HEK293 (cell line): ENCODE measurements at regions not wholly inside any gene's neighbourhood (a gene's known extent, or its start where the extent isn't known, plus 50 kb on each side); places are given as distances from the start of the nearest gene placed in this dataset.

Experiments used
- CTCF ChIA-PET: fragments of 350-600 bp; formaldehyde crosslinking; extraction: SDS; loops from one replicate; lab custom pipeline; 2021; ENCODE audit warnings: antibody characterized with exemption; lab: Yijun Ruan, JAX
- POLR2A ChIA-PET: fragments of 300-600 bp; formaldehyde crosslinking; extraction: SDS; loops from one replicate; lab custom pipeline; 2020; ENCODE audit warnings: antibody characterized with exemption, inconsistent platforms; lab: Yijun Ruan, JAX
- H3K27ac ChIP-seq: fragments of 200-500 bp; sonication (Bioruptor generic); 2 replicates; pipeline ENCODE4 v1.5.1; 2014; ENCODE audit warnings: low read depth, low read length, control low read depth, inconsistent platforms; ENCODE audit errors: extremely low read depth
- H3K36me3 ChIP-seq, 2 experiments: fragments of 200-500 bp in 1 of 2; sonication (Bioruptor generic) in 1 of 2; 1 replicate in 1 of 2; 2 replicates in 1 of 2; pipeline ENCODE4 v1.5.1; 2014 to 2017; ENCODE audit warnings: inconsistent platforms in 2 of 2, low read length in 2 of 2; ENCODE audit not compliant: control insufficient read depth in 2 of 2, insufficient read depth in 1 of 2
- H3K4me1 ChIP-seq: fragments of 200-500 bp; sonication (Bioruptor generic); 2 replicates; pipeline ENCODE4 v1.5.1; 2014; ENCODE audit warnings: mild to moderate bottlenecking, low read length, inconsistent platforms; ENCODE audit not compliant: control insufficient read depth, insufficient read depth
- H3K4me3 ChIP-seq: 2 replicates; pipeline ENCODE4 v1.5.1; 2011; ENCODE audit warnings: low read depth, mild to moderate bottlenecking, control low read depth, low read length, moderate library complexity
- H3K9me3 ChIP-seq: fragments of 200-500 bp; sonication (Bioruptor generic); 2 replicates; pipeline ENCODE4 v1.5.1; 2014; ENCODE audit warnings: low read depth, low read length, inconsistent platforms; ENCODE audit not compliant: control insufficient read depth, insufficient read depth
- SCRT1 ChIP-seq: fragments of 450-650 bp; formaldehyde crosslinking; IDR thresholded peaks from 2 replicates; pipeline ENCODE4 v1.5.1; 2016; ENCODE audit warnings: missing biosample characterization, missing genetic modification characterization, borderline replicate concordance
- SP2 ChIP-seq: fragments of 450-650 bp; formaldehyde crosslinking; IDR thresholded peaks from 2 replicates; pipeline ENCODE4 v1.5.1; 2016; ENCODE audit warnings: missing biosample characterization, missing genetic modification characterization
- WT1 ChIP-seq: fragments of 450-650 bp; formaldehyde crosslinking; IDR thresholded peaks from 2 replicates; pipeline ENCODE4 v1.5.1; 2016; ENCODE audit warnings: missing biosample characterization, missing genetic modification characterization
- ZBTB48 ChIP-seq: fragments of 450-650 bp; formaldehyde crosslinking; IDR thresholded peaks from 2 replicates; pipeline ENCODE4 v1.5.1; 2016; ENCODE audit warnings: missing biosample characterization, missing genetic modification characterization
- ZBTB49 ChIP-seq: fragments of 450-650 bp; formaldehyde crosslinking; IDR thresholded peaks from 2 replicates; pipeline ENCODE4 v1.5.1; 2016; ENCODE audit warnings: missing biosample characterization, missing genetic modification characterization, low read depth
- ZFP41 ChIP-seq: fragments of 450-650 bp; formaldehyde crosslinking; IDR thresholded peaks from 2 replicates; pipeline ENCODE4 v1.5.1; 2016; ENCODE audit warnings: missing biosample characterization, missing genetic modification characterization, borderline replicate concordance
- ZNF155 ChIP-seq: fragments of 450-650 bp; formaldehyde crosslinking; IDR thresholded peaks from 2 replicates; pipeline ENCODE4 v1.5.1; 2016; ENCODE audit warnings: missing biosample characterization, missing genetic modification characterization
- ZNF221 ChIP-seq: fragments of 450-650 bp; formaldehyde crosslinking; IDR thresholded peaks from 2 replicates; pipeline ENCODE4 v1.5.1; 2017; ENCODE audit warnings: missing biosample characterization, missing genetic modification characterization, borderline replicate concordance
- ZNF366 ChIP-seq: fragments of 450-650 bp; formaldehyde crosslinking; conservative IDR thresholded peaks from 2 replicates; pipeline ENCODE4 v1.5.1; 2016; ENCODE audit warnings: missing biosample characterization, missing genetic modification characterization
- ZNF549 ChIP-seq: fragments of 450-650 bp; IDR thresholded peaks from 2 replicates; pipeline ENCODE4 v1.5.1; 2018; ENCODE audit warnings: missing biosample characterization, missing genetic modification characterization, mild to moderate bottlenecking, inconsistent platforms, moderate library complexity
- ZNF624 ChIP-seq: fragments of 450-650 bp; formaldehyde crosslinking; IDR thresholded peaks from 2 replicates; pipeline ENCODE4 v1.5.1; 2017; ENCODE audit warnings: missing biosample characterization, missing genetic modification characterization
- ZNF664 ChIP-seq: fragments of 450-650 bp; formaldehyde crosslinking; IDR thresholded peaks from 2 replicates; pipeline ENCODE4 v1.5.1; 2016; ENCODE audit warnings: missing biosample characterization, missing genetic modification characterization
- ZNF747 ChIP-seq: fragments of 450-650 bp; formaldehyde crosslinking; IDR thresholded peaks from 2 replicates; pipeline ENCODE4 v1.5.1; 2016; ENCODE audit warnings: missing biosample characterization, missing genetic modification characterization
- ZNF785 ChIP-seq: fragments of 450-650 bp; formaldehyde crosslinking; IDR thresholded peaks from 2 replicates; pipeline ENCODE4 v1.5.1; 2016; ENCODE audit warnings: missing biosample characterization, missing genetic modification characterization
- ZSCAN23 ChIP-seq: fragments of 450-650 bp; formaldehyde crosslinking; IDR thresholded peaks from 2 replicates; pipeline ENCODE4 v1.5.1; 2016; ENCODE audit warnings: missing biosample characterization, missing genetic modification characterization
- ZSCAN30 ChIP-seq: fragments of 450-650 bp; IDR thresholded peaks from 2 replicates; pipeline ENCODE4 v1.5.1; 2018; ENCODE audit warnings: missing biosample characterization, mild to moderate bottlenecking, missing genetic modification characterization, moderate library complexity
- TF ChIP-seq, protein P1 (sequence below): fragments of 450-650 bp; formaldehyde crosslinking; IDR thresholded peaks from 2 replicates; pipeline ENCODE4 v1.5.1; 2016; ENCODE audit warnings: missing biosample characterization, missing genetic modification characterization
- TF ChIP-seq, protein P2 (sequence below): fragments of 450-650 bp; formaldehyde crosslinking; IDR thresholded peaks from 2 replicates; pipeline ENCODE4 v1.5.1; 2017; ENCODE audit warnings: missing biosample characterization, missing genetic modification characterization
- TF ChIP-seq, protein P3 (sequence below): fragments of 450-650 bp; formaldehyde crosslinking; IDR thresholded peaks from 2 replicates; pipeline ENCODE4 v1.5.1; 2017; ENCODE audit warnings: missing biosample characterization, missing genetic modification characterization
- TF ChIP-seq, protein P4 (sequence below): fragments of 450-650 bp; formaldehyde crosslinking; IDR thresholded peaks from 2 replicates; pipeline ENCODE4 v1.5.1; 2016; ENCODE audit warnings: missing biosample characterization, missing genetic modification characterization

DNA sequence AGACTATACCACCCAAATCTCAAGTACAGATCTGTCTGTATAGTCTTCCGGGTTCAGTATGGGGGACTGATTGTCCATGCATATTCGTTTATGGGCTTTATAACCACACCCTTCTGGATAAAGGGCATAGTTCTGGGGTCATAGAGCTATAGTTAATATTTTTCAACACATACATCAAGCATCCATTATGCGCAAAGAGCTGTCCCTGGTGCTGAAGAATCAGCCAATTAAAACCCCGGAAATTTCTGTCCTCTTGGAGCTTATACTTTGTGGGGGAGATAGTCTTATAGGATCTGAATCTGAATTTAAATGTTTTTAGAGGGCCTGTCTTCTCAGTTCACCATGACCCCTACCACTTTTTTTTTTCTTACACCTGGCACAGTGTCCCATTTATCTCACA is 256.7 kb downstream of the SUDS3 start:
- no peaks in the 10 kb centered on the region for H3K9me3 ChIP-seq
- no peak overlapping the region for H3K4me3 ChIP-seq
- ChIA-PET CTCF (interaction anchor here (1.1 kb wide), 1 partner anchor 197 kb away, joined by 4 read pairs; no protein-coding TSS in a partner anchor), POLR2A (no interaction called here)
- no peaks in the 10 kb centered on the region for H3K4me1 ChIP-seq
- no peak overlapping the region for H3K27ac ChIP-seq
- TF ChIP-seq, protein P1, sequence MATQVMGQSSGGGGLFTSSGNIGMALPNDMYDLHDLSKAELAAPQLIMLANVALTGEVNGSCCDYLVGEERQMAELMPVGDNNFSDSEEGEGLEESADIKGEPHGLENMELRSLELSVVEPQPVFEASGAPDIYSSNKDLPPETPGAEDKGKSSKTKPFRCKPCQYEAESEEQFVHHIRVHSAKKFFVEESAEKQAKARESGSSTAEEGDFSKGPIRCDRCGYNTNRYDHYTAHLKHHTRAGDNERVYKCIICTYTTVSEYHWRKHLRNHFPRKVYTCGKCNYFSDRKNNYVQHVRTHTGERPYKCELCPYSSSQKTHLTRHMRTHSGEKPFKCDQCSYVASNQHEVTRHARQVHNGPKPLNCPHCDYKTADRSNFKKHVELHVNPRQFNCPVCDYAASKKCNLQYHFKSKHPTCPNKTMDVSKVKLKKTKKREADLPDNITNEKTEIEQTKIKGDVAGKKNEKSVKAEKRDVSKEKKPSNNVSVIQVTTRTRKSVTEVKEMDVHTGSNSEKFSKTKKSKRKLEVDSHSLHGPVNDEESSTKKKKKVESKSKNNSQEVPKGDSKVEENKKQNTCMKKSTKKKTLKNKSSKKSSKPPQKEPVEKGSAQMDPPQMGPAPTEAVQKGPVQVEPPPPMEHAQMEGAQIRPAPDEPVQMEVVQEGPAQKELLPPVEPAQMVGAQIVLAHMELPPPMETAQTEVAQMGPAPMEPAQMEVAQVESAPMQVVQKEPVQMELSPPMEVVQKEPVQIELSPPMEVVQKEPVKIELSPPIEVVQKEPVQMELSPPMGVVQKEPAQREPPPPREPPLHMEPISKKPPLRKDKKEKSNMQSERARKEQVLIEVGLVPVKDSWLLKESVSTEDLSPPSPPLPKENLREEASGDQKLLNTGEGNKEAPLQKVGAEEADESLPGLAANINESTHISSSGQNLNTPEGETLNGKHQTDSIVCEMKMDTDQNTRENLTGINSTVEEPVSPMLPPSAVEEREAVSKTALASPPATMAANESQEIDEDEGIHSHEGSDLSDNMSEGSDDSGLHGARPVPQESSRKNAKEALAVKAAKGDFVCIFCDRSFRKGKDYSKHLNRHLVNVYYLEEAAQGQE (tag by site-specific recombination): peak; percentile 86
- TF ChIP-seq ZNF366: no peak
- H3K36me3 ChIP-seq: no peaks in the 10 kb centered on the region

GRCh38 chr12:118635276-118635675 is 258.9 kb downstream of the SUDS3 start:
- H3K4me1 ChIP-seq: no peaks in the 10 kb centered on the region
- no peaks in the 10 kb centered on the region for H3K9me3 ChIP-seq
- H3K36me3 ChIP-seq: no peaks in the 10 kb centered on the region
- ChIA-PET POLR2A (no interaction called here), CTCF (no interaction called here)
- H3K4me3 ChIP-seq: no peak overlapping the region
- no peak overlapping the region for H3K27ac ChIP-seq
- TF ChIP-seq ZSCAN23 (no peak), SP2 (tag by site-specific recombination) (no peak), ZSCAN30 (tag by site-specific recombination) (no peak), ZNF155 (tag by site-specific recombination) (no peak), ZNF747 (no peak), SCRT1 (tag by site-specific recombination) (no peak), ZNF221 (tag by site-specific recombination) (no peak), ZNF549 (tag by site-specific recombination) (no peak), WT1 (tag by site-specific recombination) (no peak)
- TF ChIP-seq, protein P2, sequence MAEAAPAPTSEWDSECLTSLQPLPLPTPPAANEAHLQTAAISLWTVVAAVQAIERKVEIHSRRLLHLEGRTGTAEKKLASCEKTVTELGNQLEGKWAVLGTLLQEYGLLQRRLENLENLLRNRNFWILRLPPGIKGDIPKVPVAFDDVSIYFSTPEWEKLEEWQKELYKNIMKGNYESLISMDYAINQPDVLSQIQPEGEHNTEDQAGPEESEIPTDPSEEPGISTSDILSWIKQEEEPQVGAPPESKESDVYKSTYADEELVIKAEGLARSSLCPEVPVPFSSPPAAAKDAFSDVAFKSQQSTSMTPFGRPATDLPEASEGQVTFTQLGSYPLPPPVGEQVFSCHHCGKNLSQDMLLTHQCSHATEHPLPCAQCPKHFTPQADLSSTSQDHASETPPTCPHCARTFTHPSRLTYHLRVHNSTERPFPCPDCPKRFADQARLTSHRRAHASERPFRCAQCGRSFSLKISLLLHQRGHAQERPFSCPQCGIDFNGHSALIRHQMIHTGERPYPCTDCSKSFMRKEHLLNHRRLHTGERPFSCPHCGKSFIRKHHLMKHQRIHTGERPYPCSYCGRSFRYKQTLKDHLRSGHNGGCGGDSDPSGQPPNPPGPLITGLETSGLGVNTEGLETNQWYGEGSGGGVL: no peak
- TF ChIP-seq, all 188 proteins: peak for 0

DNA sequence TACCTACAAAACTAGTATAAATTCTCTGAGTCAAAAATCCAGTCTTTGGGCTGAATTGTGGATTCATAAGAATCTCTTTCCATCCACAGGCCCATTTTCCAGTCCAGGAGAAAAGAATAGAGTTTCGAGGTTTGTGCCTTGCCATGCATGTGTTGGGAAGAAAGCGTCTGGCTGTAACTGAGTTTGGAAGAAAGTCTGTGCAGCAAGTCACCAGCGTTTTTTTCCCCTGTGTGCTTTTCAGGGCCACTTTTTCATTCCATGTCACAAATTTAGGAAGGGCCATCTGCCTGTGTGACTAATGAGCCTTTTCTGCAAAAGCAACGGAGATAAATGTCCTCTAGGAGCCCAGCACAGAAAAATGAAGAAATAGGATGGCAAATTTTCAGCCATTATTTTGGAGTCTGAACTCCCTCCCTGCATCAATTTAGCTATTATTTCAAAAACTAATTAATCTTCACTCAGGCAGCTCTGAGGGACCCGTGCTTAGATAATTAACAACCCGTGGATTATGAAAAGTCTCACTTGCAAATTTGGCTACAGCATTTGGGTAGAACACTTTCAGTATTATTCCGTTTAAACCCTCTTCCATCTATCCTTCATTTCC is 261.5 kb downstream of the SUDS3 start:
- Histone ChIP-seq H3K27ac (no peak overlapping the region), H3K4me1 (no peaks in the 10 kb centered on the region), H3K9me3 (no peaks in the 10 kb centered on the region), H3K4me3 (no peak overlapping the region), H3K36me3 (no peaks in the 10 kb centered on the region)
- ChIA-PET POLR2A (no interaction called here), CTCF (no interaction called here)
- TF ChIP-seq, protein P3, sequence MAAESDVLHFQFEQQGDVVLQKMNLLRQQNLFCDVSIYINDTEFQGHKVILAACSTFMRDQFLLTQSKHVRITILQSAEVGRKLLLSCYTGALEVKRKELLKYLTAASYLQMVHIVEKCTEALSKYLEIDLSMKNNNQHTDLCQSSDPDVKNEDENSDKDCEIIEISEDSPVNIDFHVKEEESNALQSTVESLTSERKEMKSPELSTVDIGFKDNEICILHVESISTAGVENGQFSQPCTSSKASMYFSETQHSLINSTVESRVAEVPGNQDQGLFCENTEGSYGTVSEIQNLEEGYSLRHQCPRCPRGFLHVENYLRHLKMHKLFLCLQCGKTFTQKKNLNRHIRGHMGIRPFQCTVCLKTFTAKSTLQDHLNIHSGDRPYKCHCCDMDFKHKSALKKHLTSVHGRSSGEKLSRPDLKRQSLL (tag by site-specific recombination): no peak
- TF ChIP-seq ZBTB49 (tag by site-specific recombination): no peak
- no peak for TF ChIP-seq ZNF785 (tag by site-specific recombination)
- TF ChIP-seq ZNF624 (tag by site-specific recombination): no peak
- no peak for TF ChIP-seq ZBTB48
- no peak for TF ChIP-seq ZNF664
- TF ChIP-seq ZFP41 (tag by site-specific recombination): no peak
- TF ChIP-seq, protein P4, sequence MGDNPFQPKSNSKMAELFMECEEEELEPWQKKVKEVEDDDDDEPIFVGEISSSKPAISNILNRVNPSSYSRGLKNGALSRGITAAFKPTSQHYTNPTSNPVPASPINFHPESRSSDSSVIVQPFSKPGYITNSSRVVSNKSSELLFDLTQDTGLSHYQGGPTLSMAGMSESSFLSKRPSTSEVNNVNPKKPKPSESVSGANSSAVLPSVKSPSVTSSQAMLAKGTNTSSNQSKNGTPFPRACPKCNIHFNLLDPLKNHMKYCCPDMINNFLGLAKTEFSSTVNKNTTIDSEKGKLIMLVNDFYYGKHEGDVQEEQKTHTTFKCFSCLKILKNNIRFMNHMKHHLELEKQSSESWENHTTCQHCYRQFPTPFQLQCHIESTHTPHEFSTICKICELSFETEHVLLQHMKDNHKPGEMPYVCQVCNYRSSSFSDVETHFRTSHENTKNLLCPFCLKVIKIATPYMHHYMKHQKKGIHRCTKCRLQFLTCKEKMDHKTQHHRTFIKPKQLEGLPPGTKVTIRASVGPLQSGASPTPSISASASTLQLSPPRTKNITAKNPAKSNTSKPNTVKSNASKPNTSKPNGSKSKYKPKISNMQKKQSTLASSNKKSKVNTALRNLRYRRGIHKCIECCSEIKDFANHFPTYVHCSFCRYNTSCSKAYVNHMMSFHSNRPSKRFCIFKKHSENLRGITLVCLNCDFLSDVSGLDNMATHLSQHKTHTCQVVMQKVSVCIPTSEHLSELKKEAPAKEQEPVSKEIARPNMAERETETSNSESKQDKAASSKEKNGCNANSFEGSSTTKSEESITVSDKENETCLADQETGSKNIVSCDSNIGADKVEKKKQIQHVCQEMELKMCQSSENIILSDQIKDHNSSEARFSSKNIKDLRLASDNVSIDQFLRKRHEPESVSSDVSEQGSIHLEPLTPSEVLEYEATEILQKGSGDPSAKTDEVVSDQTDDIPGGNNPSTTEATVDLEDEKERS (tag by site-specific recombination): no peak
